ENCODE measurements at regions not wholly inside any gene's neighbourhood (a gene's known extent, or its start where the extent isn't known, plus 50 kb on each side); places are given as distances from the start of the nearest gene placed in this dataset.

DNA sequence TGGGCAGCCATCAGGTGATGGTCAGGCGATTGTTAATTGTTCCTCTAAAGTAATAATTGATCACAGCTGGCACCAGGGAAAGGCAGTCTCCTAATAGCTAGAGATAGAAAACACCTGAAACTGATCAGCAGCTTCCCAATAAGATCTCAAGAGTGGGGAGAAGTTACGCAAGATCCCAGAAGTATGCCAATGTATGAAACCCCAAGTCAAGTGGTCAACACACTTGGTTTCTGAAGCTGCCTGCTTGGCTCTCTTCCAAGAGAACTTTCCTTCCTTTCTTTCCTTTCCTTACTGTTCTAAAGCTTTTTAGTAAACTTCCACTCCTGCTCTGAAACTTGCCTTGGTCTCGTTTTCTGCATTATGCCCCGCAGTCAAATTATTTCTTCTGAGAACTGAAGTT lies 201.6 kb upstream of the SKOR2 start:
- WGBS (ENCODE audit: low lambda C conversion rate), result 49% methylated on average over 4 of the region's 4 CpGs
- H2AFZ ChIP-seq (ENCODE audit: low read depth), result no peak overlapping the region
- ChIA-PET POLR2A (no interaction called here), CTCF (interaction anchor here (1.4 kb wide), 1 partner anchor 296 kb away, joined by 3 read pairs; no protein-coding TSS in a partner anchor)
- H3K4me1 ChIP-seq (ENCODE audit: control insufficient read depth in 1 of 2, insufficient read depth in 2 of 2, low read depth in 1 of 2, low read length in 1 of 2), result peaks cover 0 to 3% of the 10 kb centered on the region in 2 experiments; a peak in 1 of 4 replicates
- H3K4me3 ChIP-seq (ENCODE audit: low read depth in 2 of 2, low read length in 1 of 2), result no peak overlapping the region
- no peaks in the 10 kb centered on the region for H3K27me3 ChIP-seq (ENCODE audit: insufficient read depth)
- H3K9ac ChIP-seq, result no peak overlapping the region
- no peak for DNase-seq
- H3K9me2 ChIP-seq, result no peaks in the 10 kb centered on the region
- H3K4me2 ChIP-seq, result no peak overlapping the region
- H3F3A ChIP-seq (replicated peaks; ENCODE audit: insufficient read depth), result no peaks in the 10 kb centered on the region
- TF ChIP-seq FOXM1 (IDR thresholded peaks at IDR 0.05; ENCODE audit: low read depth) (no peak), JUND (IDR thresholded peaks at IDR 0.05) (no peak), FOXJ3 (CRISPR knock-in tag; IDR thresholded peaks at IDR 0.05) (no peak)
- TF ChIP-seq, protein P1, sequence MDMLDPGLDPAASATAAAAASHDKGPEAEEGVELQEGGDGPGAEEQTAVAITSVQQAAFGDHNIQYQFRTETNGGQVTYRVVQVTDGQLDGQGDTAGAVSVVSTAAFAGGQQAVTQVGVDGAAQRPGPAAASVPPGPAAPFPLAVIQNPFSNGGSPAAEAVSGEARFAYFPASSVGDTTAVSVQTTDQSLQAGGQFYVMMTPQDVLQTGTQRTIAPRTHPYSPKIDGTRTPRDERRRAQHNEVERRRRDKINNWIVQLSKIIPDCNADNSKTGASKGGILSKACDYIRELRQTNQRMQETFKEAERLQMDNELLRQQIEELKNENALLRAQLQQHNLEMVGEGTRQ (IDR thresholded peaks at IDR 0.05; ENCODE audit: borderline replicate concordance, low read depth, low read length), result no peak
- no peak overlapping the region for H3K27ac ChIP-seq (ENCODE audit: low read depth in 2 of 2, low read length in 1 of 2)
- H3K36me3 ChIP-seq (replicated peaks in 1 of 2; ENCODE audit: control insufficient read depth in 1 of 2, insufficient read depth in 2 of 2, low read length in 1 of 2), result no peaks in the 10 kb centered on the region
- no peaks in the 10 kb centered on the region for H4K20me1 ChIP-seq (ENCODE audit: insufficient read depth)
- no peaks in the 10 kb centered on the region for H3K9me3 ChIP-seq
- H3K79me2 ChIP-seq (ENCODE audit: insufficient read depth), result no peaks in the 10 kb centered on the region

DNA sequence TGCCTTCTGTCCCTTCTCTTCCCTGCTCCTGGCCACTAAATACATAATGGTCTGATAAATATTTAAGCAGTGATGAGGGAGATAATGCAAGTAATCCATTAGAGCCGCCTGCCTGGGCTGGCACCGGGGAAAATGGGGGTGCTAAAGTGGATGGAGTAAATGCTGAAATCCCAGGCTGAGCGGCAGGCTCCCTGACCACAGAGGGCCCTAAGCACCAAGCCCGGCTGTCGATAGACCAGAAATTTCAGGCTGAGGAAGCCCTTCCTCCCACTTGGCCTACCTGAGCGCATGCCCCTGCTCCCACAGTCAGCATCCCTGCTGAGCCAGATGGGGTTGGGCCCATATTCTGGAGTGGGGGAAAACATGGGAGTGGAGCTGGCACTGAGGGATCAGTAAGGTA lies 197.5 kb upstream of the SKOR2 start:
- H3K27ac ChIP-seq (ENCODE audit: low read depth in 2 of 2, low read length in 1 of 2), result no peak overlapping the region
- no peaks in the 10 kb centered on the region for H3K79me2 ChIP-seq (ENCODE audit: insufficient read depth)
- no peaks in the 10 kb centered on the region for H3F3A ChIP-seq (replicated peaks; ENCODE audit: insufficient read depth)
- no peaks in the 10 kb centered on the region for H3K27me3 ChIP-seq (ENCODE audit: insufficient read depth)
- H3K4me3 ChIP-seq (ENCODE audit: low read depth in 2 of 2, low read length in 1 of 2), result no peak overlapping the region
- peak; percentile 23 for DNase-seq
- ChIA-PET CTCF (interaction anchor here (0.9 kb wide), 1 partner anchor 300 kb away, joined by 3 read pairs; no protein-coding TSS in a partner anchor), POLR2A (no interaction called here)
- WGBS (ENCODE audit: low lambda C conversion rate), result 51% methylated on average over 3 of the region's 6 CpGs
- TF ChIP-seq EZH2phosphoT487 (IDR thresholded peaks at IDR 0.05; ENCODE audit: borderline replicate concordance, low read depth) (no peak), RXRA (IDR thresholded peaks at IDR 0.05; ENCODE audit: borderline replicate concordance, low read depth) (no peak), NRF1 (IDR thresholded peaks at IDR 0.05; ENCODE audit: low read depth, low read length) (no peak), FOXM1 (IDR thresholded peaks at IDR 0.05; ENCODE audit: low read depth) (no peak), GATA2 (CRISPR knock-in tag; IDR thresholded peaks at IDR 0.05) (no peak), RFX5 (IDR thresholded peaks at IDR 0.05; ENCODE audit: low read length) (no peak), POLR2AphosphoS5 (IDR thresholded peaks at IDR 0.05; ENCODE audit: low read depth, low read length) (no peak), ELF1 (IDR thresholded peaks at IDR 0.05) (no peak), YY1 (IDR thresholded peaks at IDR 0.05; ENCODE audit: low read depth) (no peak)
- TF ChIP-seq, protein P2, sequence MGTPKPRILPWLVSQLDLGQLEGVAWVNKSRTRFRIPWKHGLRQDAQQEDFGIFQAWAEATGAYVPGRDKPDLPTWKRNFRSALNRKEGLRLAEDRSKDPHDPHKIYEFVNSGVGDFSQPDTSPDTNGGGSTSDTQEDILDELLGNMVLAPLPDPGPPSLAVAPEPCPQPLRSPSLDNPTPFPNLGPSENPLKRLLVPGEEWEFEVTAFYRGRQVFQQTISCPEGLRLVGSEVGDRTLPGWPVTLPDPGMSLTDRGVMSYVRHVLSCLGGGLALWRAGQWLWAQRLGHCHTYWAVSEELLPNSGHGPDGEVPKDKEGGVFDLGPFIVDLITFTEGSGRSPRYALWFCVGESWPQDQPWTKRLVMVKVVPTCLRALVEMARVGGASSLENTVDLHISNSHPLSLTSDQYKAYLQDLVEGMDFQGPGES (IDR thresholded peaks at IDR 0.05; ENCODE audit: low read depth, low read length), result no peak
- TF ChIP-seq, protein P3, sequence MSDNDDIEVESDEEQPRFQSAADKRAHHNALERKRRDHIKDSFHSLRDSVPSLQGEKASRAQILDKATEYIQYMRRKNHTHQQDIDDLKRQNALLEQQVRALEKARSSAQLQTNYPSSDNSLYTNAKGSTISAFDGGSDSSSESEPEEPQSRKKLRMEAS (IDR thresholded peaks at IDR 0.05; ENCODE audit: low read depth), result no peak
- TF ChIP-seq, protein P4, sequence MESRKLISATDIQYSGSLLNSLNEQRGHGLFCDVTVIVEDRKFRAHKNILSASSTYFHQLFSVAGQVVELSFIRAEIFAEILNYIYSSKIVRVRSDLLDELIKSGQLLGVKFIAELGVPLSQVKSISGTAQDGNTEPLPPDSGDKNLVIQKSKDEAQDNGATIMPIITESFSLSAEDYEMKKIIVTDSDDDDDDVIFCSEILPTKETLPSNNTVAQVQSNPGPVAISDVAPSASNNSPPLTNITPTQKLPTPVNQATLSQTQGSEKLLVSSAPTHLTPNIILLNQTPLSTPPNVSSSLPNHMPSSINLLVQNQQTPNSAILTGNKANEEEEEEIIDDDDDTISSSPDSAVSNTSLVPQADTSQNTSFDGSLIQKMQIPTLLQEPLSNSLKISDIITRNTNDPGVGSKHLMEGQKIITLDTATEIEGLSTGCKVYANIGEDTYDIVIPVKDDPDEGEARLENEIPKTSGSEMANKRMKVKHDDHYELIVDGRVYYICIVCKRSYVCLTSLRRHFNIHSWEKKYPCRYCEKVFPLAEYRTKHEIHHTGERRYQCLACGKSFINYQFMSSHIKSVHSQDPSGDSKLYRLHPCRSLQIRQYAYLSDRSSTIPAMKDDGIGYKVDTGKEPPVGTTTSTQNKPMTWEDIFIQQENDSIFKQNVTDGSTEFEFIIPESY (IDR thresholded peaks at IDR 0.05; ENCODE audit: borderline replicate concordance, low read depth), result no peak
- H3K9me2 ChIP-seq, result no peaks in the 10 kb centered on the region
- no peak overlapping the region for H2AFZ ChIP-seq (ENCODE audit: low read depth)
- no peaks in the 10 kb centered on the region for H4K20me1 ChIP-seq (ENCODE audit: insufficient read depth)
- no peak overlapping the region for H3K9ac ChIP-seq
- H3K36me3 ChIP-seq (replicated peaks in 1 of 2; ENCODE audit: control insufficient read depth in 1 of 2, insufficient read depth in 2 of 2, low read length in 1 of 2), result no peaks in the 10 kb centered on the region
- peaks cover 0 to 3% of the 10 kb centered on the region in 2 experiments; a peak in 1 of 4 replicates for H3K4me1 ChIP-seq (ENCODE audit: control insufficient read depth in 1 of 2, insufficient read depth in 2 of 2, low read depth in 1 of 2, low read length in 1 of 2)
- no peaks in the 10 kb centered on the region for H3K9me3 ChIP-seq
- no peak overlapping the region for H3K4me2 ChIP-seq

Data from SK-N-SH (cell line).